Natural killer cell (primary cell): ENCODE measurements at regions not wholly inside any gene's neighbourhood (a gene's known extent, or its start where the extent isn't known, plus 50 kb on each side); places are given as distances from the start of the nearest gene placed in this dataset.

Experiments used
- ATAC-seq, 3 donors: fragments of 150-1000 bp in 2 of 3; fragments of 200-7000 bp in 1 of 3; cut with Tn5 transposase; 1 replicate in 1 of 3; 2 replicates in 2 of 3; pipeline ENCODE4 v1.10.0; 2021; ENCODE audit warnings: mild to moderate bottlenecking in 2 of 3, moderate library complexity in 2 of 3
- DNase-seq, 2 donors: peaks; one replicate each; pipeline versions ENCODE4 v3.0.0 to v3.0.0-alpha.2; 2013 to 2021; ENCODE audit warnings: mixed read lengths in 1 of 2
- H3K27ac ChIP-seq: one replicate; pipeline ENCODE4 v1.5.1; 2013; ENCODE audit warnings: mild to moderate bottlenecking, low read length
- H3K27me3 ChIP-seq: one replicate; pipeline ENCODE4 v1.6.1; 2013; ENCODE audit warnings: low read length; ENCODE audit not compliant: control insufficient read depth, insufficient read depth
- H3K36me3 ChIP-seq: one replicate; pipeline ENCODE4 v1.6.1; 2013; ENCODE audit warnings: low read length; ENCODE audit not compliant: control insufficient read depth, insufficient read depth
- H3K4me1 ChIP-seq: one replicate; pipeline ENCODE4 v1.6.1; 2013; ENCODE audit warnings: low read length; ENCODE audit not compliant: control insufficient read depth, insufficient read depth
- H3K4me3 ChIP-seq: one replicate; pipeline ENCODE4 v1.5.1; 2013; ENCODE audit warnings: low read length
- H3K9me3 ChIP-seq: one replicate; pipeline ENCODE4 v1.6.1; 2013; ENCODE audit warnings: low read length; ENCODE audit not compliant: control insufficient read depth, insufficient read depth
- H3K27ac Mint-ChIP-seq, 2 donors: one replicate each; pipeline ENCODE4 v1.8.0; 2022; ENCODE audit warnings: mild to moderate bottlenecking in 2 of 2, mixed read lengths in 2 of 2, moderate library complexity in 1 of 2
- H3K27me3 Mint-ChIP-seq, 2 donors: one replicate each; pipeline ENCODE4 v1.8.0; 2022; ENCODE audit warnings: low read depth in 2 of 2, mixed read lengths in 2 of 2
- H3K36me3 Mint-ChIP-seq: one replicate; pipeline ENCODE4 v1.8.0; 2022; ENCODE audit warnings: mixed read lengths
- H3K4me1 Mint-ChIP-seq, 2 donors: one replicate each; pipeline ENCODE4 v1.8.0; 2022; ENCODE audit warnings: mixed read lengths in 2 of 2
- H3K4me3 Mint-ChIP-seq: one replicate; pipeline ENCODE4 v1.8.0; 2022; ENCODE audit warnings: mild to moderate bottlenecking, moderate library complexity, mixed read lengths
- H3K9me3 Mint-ChIP-seq, 2 donors: one replicate each; pipeline ENCODE4 v1.8.0; 2022; ENCODE audit warnings: mixed read lengths in 2 of 2
- CTCF ChIP-seq: fragments of 200-600 bp; IDR thresholded peaks from one replicate; pipeline ENCODE4 v1.8.0; 2022; ENCODE audit warnings: antibody characterized with exemption
- WGBS: methylation state at CpG from one replicate; pipeline ENCODE4 v1.1.7; 2013; ENCODE audit warnings: missing lambda C conversion rate; ENCODE audit not compliant: insufficient coverage; 5-methylcytosine and 5-hydroxymethylcytosine counted together
- intact Hi-C: fragments of 100-400 bp; cut with micrococcal nuclease; formaldehyde crosslinking; loops from one replicate; pipeline ENCODE4 v1.14.2; 2022

- intact Hi-C loops: no loop called here
- Histone ChIP-seq H3K27me3 (no peaks in the 10 kb centered on the region), H3K4me1 (peaks cover 32% of the 10 kb centered on the region), H3K4me3 (no peak overlapping the region), H3K9me3 (no peaks in the 10 kb centered on the region), H3K27ac (no peak overlapping the region), H3K36me3 (no peaks in the 10 kb centered on the region)
- no peaks in the 10 kb centered on the region for H3K9me3 Mint-ChIP-seq
- DNase-seq (no peak), ATAC-seq (no peak)
- H3K4me1 Mint-ChIP-seq: peaks cover 12 to 18% of the 10 kb centered on the region in 2 donors
- H3K36me3 Mint-ChIP-seq: no peaks in the 10 kb centered on the region
- TF ChIP-seq CTCF: no peak
- H3K27me3 Mint-ChIP-seq: peaks cover 10 to 14% of the 10 kb centered on the region in 2 donors
- WGBS: 79% methylated on average over 7 of the region's 7 CpGs
- H3K4me3 Mint-ChIP-seq: no peak overlapping the region
- H3K27ac Mint-ChIP-seq: no peak overlapping the region
Measured at GRCh38 chr13:40192858-40193257, 473.6 kb downstream of the FOXO1 start.

GRCh38 chr13:40193286-40194223 lies 472.9 kb downstream of the FOXO1 start:
- no peak overlapping the region for H3K4me3 ChIP-seq
- H3K27me3 ChIP-seq: no peaks in the 10 kb centered on the region
- H3K27ac ChIP-seq: no peak overlapping the region
- Mint-ChIP-seq H3K4me1 (peaks cover 11 to 18% of the 10 kb centered on the region in 2 donors), H3K36me3 (no peaks in the 10 kb centered on the region), H3K4me3 (no peak overlapping the region), H3K27ac (no peak overlapping the region), H3K27me3 (peaks cover 10 to 14% of the 10 kb centered on the region in 2 donors), H3K9me3 (no peaks in the 10 kb centered on the region)
- DNase-seq: no peak
- no peaks in the 10 kb centered on the region for H3K36me3 ChIP-seq
- intact Hi-C loops: no loop called here
- ATAC-seq: no peak
- 97% methylated on average over 18 of the region's 18 CpGs for WGBS
- no peak for TF ChIP-seq CTCF
- peaks cover 25% of the 10 kb centered on the region for H3K4me1 ChIP-seq
- no peaks in the 10 kb centered on the region for H3K9me3 ChIP-seq

GRCh38 chr13:40194224-40194806 lies 472.1 kb downstream of the FOXO1 start:
- no peak overlapping the region for H3K4me3 ChIP-seq
- no peak for TF ChIP-seq CTCF
- no peak overlapping the region for H3K27ac ChIP-seq
- H3K9me3 ChIP-seq: no peaks in the 10 kb centered on the region
- H3K36me3 Mint-ChIP-seq: no peaks in the 10 kb centered on the region
- no peaks in the 10 kb centered on the region for H3K9me3 Mint-ChIP-seq
- no peak overlapping the region for H3K4me3 Mint-ChIP-seq
- no peaks in the 10 kb centered on the region for H3K27me3 ChIP-seq
- H3K27me3 Mint-ChIP-seq: peaks cover 10 to 14% of the 10 kb centered on the region in 2 donors
- H3K4me1 Mint-ChIP-seq: peaks cover 11 to 14% of the 10 kb centered on the region in 2 donors
- WGBS: 81% methylated on average over 7 of the region's 9 CpGs
- no peak overlapping the region for H3K27ac Mint-ChIP-seq
- DNase-seq: no peak
- H3K36me3 ChIP-seq: no peaks in the 10 kb centered on the region
- no peak for ATAC-seq
- peaks cover 25% of the 10 kb centered on the region for H3K4me1 ChIP-seq
- intact Hi-C loops: no loop called here
